ENCODE measurements at regions not wholly inside any gene's neighbourhood (a gene's known extent, or its start where the extent isn't known, plus 50 kb on each side); places are given as distances from the start of the nearest gene placed in this dataset.

GRCh38 chr22:47398491-47398890 lies 636.0 kb downstream of the TBC1D22A start:
- TF ChIP-seq EZH2phosphoT487 (IDR thresholded peaks at IDR 0.05; ENCODE audit: insufficient read depth, low read depth): no peak
- TF ChIP-seq EZH2 (IDR thresholded peaks at IDR 0.05; ENCODE audit: insufficient read depth, poor library complexity, severe bottlenecking): no peak
